H9 (cell line): ENCODE measurements at regions not wholly inside any gene's neighbourhood (a gene's known extent, or its start where the extent isn't known, plus 50 kb on each side); places are given as distances from the start of the nearest gene placed in this dataset.

Experiments used
- DNase-seq: peaks from one replicate; pipeline ENCODE4 v3.0.0-alpha.2; 2017
- H2AFZ ChIP-seq: one replicate; pipeline ENCODE4 v1.6.1; 2013; ENCODE audit warnings: mild to moderate bottlenecking, low read length, control low read depth, moderate library complexity
- H2AK5ac ChIP-seq: 2 replicates; pipeline ENCODE4 v1.6.1; 2013; ENCODE audit warnings: low read length, control low read depth, mixed read lengths; ENCODE audit not compliant: insufficient read length
- H2BK120ac ChIP-seq: one replicate; pipeline ENCODE4 v1.6.1; 2013; ENCODE audit warnings: low read depth, mild to moderate bottlenecking, low read length, control low read depth, inconsistent platforms; ENCODE audit not compliant: poor library complexity, severe bottlenecking
- H2BK12ac ChIP-seq: 2 replicates; pipeline ENCODE4 v1.6.1; 2013; ENCODE audit warnings: low read length, control low read depth, mixed read lengths, low read depth; ENCODE audit not compliant: insufficient read length
- H2BK15ac ChIP-seq: 2 replicates; pipeline ENCODE4 v1.6.1; 2013; ENCODE audit warnings: low read depth, low read length, control low read depth
- H2BK20ac ChIP-seq: one replicate; pipeline ENCODE4 v1.6.1; 2013; ENCODE audit warnings: low read depth, mild to moderate bottlenecking, low read length, control low read depth, inconsistent platforms; ENCODE audit not compliant: poor library complexity, severe bottlenecking
- H2BK5ac ChIP-seq: 2 replicates; pipeline ENCODE4 v1.6.1; 2013; ENCODE audit warnings: low read length, control low read depth, mixed read lengths; ENCODE audit not compliant: insufficient read length
- H3K14ac ChIP-seq: 2 replicates; pipeline ENCODE4 v1.6.1; 2013; ENCODE audit warnings: low read length, control low read depth; ENCODE audit not compliant: insufficient read depth
- H3K18ac ChIP-seq: 2 replicates; pipeline ENCODE4 v1.6.1; 2013; ENCODE audit warnings: low read depth, mild to moderate bottlenecking, mixed read lengths, low read length, control low read depth; ENCODE audit not compliant: insufficient read length
- H3K23ac ChIP-seq: 2 replicates; pipeline ENCODE4 v1.6.1; 2013; ENCODE audit warnings: low read length, control low read depth, mixed read lengths, low read depth; ENCODE audit not compliant: insufficient read length
- H3K23me2 ChIP-seq: 2 replicates; pipeline ENCODE4 v1.6.1; 2013; ENCODE audit warnings: low read depth, mild to moderate bottlenecking, mixed read lengths, low read length, control low read depth; ENCODE audit not compliant: insufficient read length, poor library complexity, severe bottlenecking
- H3K27ac ChIP-seq: 2 replicates; pipeline ENCODE4 v1.5.1; 2013; ENCODE audit warnings: low read length, control low read depth, mixed read lengths, low read depth; ENCODE audit not compliant: insufficient read length
- H3K27me3 ChIP-seq: 2 replicates; pipeline ENCODE4 v1.6.1; 2013; ENCODE audit warnings: low read length, control low read depth, inconsistent platforms; ENCODE audit not compliant: insufficient read depth
- H3K4ac ChIP-seq: 2 replicates; pipeline ENCODE4 v1.6.1; 2013; ENCODE audit warnings: low read depth, mild to moderate bottlenecking, control low read depth, inconsistent platforms, low read length, moderate library complexity
- H3K4me1 ChIP-seq: 2 replicates; pipeline ENCODE4 v1.6.1; 2013; ENCODE audit warnings: low read length, control low read depth, inconsistent platforms; ENCODE audit not compliant: insufficient read depth
- H3K4me2 ChIP-seq: 2 replicates; pipeline ENCODE4 v1.6.1; 2013; ENCODE audit warnings: low read length, control low read depth, mixed read lengths; ENCODE audit not compliant: insufficient read length, insufficient read depth
- H3K56ac ChIP-seq: 2 replicates; pipeline ENCODE4 v1.6.1; 2013; ENCODE audit warnings: low read depth, mild to moderate bottlenecking, mixed read lengths, low read length, control low read depth; ENCODE audit not compliant: insufficient read length
- H3K79me1 ChIP-seq: 2 replicates; pipeline ENCODE4 v1.6.1; 2013; ENCODE audit warnings: low read depth, mild to moderate bottlenecking, moderate library complexity, low read length, control low read depth, inconsistent platforms; ENCODE audit not compliant: insufficient read depth, poor library complexity, severe bottlenecking
- H3K79me2 ChIP-seq: 2 replicates; pipeline ENCODE4 v1.6.1; 2013; ENCODE audit warnings: low read length, control low read depth, inconsistent platforms; ENCODE audit not compliant: insufficient read depth
- H3K9ac ChIP-seq: 2 replicates; pipeline ENCODE4 v1.6.1; 2013; ENCODE audit warnings: low read length, control low read depth, mixed read lengths; ENCODE audit not compliant: insufficient read length; ENCODE audit errors: extremely low read depth
- H3K9me3 ChIP-seq: one replicate; pipeline ENCODE4 v1.6.1; 2013; ENCODE audit warnings: low read depth, low read length, inconsistent platforms; ENCODE audit not compliant: control insufficient read depth
- H3T11ph ChIP-seq: one replicate; pipeline ENCODE4 v1.6.1; 2013; ENCODE audit warnings: mild to moderate bottlenecking, low read length, control low read depth, inconsistent platforms
- H4K20me1 ChIP-seq: one replicate; pipeline ENCODE4 v1.6.1; 2013; ENCODE audit not compliant: control insufficient read depth, insufficient read length, insufficient read depth
- H4K5ac ChIP-seq: 2 replicates; pipeline ENCODE4 v1.6.1; 2013; ENCODE audit warnings: low read depth, mild to moderate bottlenecking, mixed read lengths, low read length, control low read depth; ENCODE audit not compliant: insufficient read length
- H4K8ac ChIP-seq: replicated peaks from 2 replicates; pipeline ENCODE4 v1.6.1; 2013; ENCODE audit warnings: low read length, control low read depth, mixed read lengths, low read depth; ENCODE audit not compliant: insufficient read length
- H4K91ac ChIP-seq: 2 replicates; pipeline ENCODE4 v1.6.1; 2013; ENCODE audit warnings: low read depth, mild to moderate bottlenecking, moderate library complexity, mixed read lengths, low read length, control low read depth; ENCODE audit not compliant: insufficient read length
- H3K27ac Mint-ChIP-seq, 3 experiments: 2 replicates in 2 of 3; 3 replicates in 1 of 3; pipeline ENCODE4 v1.8.0; 2020 to 2021; ENCODE audit warnings: mixed read lengths in 3 of 3, mild to moderate bottlenecking in 1 of 3, moderate library complexity in 1 of 3
- H3K27me3 Mint-ChIP-seq: 2 replicates; pipeline ENCODE4 v1.8.0; 2021; ENCODE audit warnings: low read depth, mild to moderate bottlenecking, moderate library complexity, mixed read lengths
- H3K36me3 Mint-ChIP-seq, 3 experiments: 2 replicates in 2 of 3; 3 replicates in 1 of 3; pipeline ENCODE4 v1.8.0; 2020 to 2021; ENCODE audit warnings: low read depth in 3 of 3, mixed read lengths in 3 of 3; ENCODE audit not compliant: insufficient read depth in 1 of 3
- H3K4me1 Mint-ChIP-seq, 2 experiments: 2 replicates each; pipeline ENCODE4 v1.8.0; 2020; ENCODE audit warnings: mixed read lengths in 2 of 2
- H3K4me3 Mint-ChIP-seq, 2 experiments: 2 replicates in 1 of 2; 3 replicates in 1 of 2; pipeline ENCODE4 v1.8.0; 2020 to 2021; ENCODE audit warnings: mild to moderate bottlenecking in 2 of 2, mixed read lengths in 2 of 2, moderate library complexity in 1 of 2
- H3K9me3 Mint-ChIP-seq, 2 experiments: 2 replicates in 1 of 2; 3 replicates in 1 of 2; pipeline ENCODE4 v1.8.0; 2020; ENCODE audit warnings: mild to moderate bottlenecking in 2 of 2, mixed read lengths in 2 of 2, moderate library complexity in 1 of 2
- WGBS: extraction: QIAGEN DNeasy Blood & Tissue Kit; methylation state at CpG from one replicate; pipeline ENCODE4 v1.1.7; 2013; ENCODE audit warnings: missing lambda C conversion rate, low lambda C conversion rate, mixed read lengths; ENCODE audit not compliant: insufficient read length; ENCODE audit errors: extremely low coverage; 5-methylcytosine and 5-hydroxymethylcytosine counted together
- TF ChIP-seq, protein P1 (sequence below): fragments of 200-600 bp; sonication (generic); conservative IDR thresholded peaks from 3 replicates; pipeline ENCODE4 v1.8.0; 2021; ENCODE audit warnings: antibody characterized with exemption, mild to moderate bottlenecking

DNA sequence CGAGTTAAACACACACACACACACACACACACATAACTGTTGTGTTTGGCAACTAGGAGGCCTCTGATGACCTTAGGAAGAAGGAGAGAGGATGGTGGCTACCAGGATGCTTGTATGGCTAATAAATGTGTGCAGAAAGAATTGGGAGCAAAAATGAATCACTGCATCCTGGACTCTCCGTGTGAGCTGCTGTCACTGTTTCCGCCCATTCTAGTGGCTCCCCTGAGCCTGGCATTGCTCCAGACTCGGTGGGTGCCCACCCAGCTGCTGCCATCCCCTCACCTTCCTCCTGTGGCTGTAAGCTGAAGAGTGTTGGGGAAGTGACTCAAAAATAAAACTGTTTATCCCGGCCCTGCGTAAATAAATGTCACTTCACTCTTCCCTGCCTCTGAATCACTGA is 149.5 kb upstream of the MINDY3 start:
- H4K91ac ChIP-seq, result no peak overlapping the region
- no CpG with 5 or more reads among the region's 6 CpGs for WGBS
- no peak overlapping the region for H2BK20ac ChIP-seq
- TF ChIP-seq, protein P1, sequence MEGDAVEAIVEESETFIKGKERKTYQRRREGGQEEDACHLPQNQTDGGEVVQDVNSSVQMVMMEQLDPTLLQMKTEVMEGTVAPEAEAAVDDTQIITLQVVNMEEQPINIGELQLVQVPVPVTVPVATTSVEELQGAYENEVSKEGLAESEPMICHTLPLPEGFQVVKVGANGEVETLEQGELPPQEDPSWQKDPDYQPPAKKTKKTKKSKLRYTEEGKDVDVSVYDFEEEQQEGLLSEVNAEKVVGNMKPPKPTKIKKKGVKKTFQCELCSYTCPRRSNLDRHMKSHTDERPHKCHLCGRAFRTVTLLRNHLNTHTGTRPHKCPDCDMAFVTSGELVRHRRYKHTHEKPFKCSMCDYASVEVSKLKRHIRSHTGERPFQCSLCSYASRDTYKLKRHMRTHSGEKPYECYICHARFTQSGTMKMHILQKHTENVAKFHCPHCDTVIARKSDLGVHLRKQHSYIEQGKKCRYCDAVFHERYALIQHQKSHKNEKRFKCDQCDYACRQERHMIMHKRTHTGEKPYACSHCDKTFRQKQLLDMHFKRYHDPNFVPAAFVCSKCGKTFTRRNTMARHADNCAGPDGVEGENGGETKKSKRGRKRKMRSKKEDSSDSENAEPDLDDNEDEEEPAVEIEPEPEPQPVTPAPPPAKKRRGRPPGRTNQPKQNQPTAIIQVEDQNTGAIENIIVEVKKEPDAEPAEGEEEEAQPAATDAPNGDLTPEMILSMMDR, result no peak
- H2BK15ac ChIP-seq, result no peak overlapping the region
- H4K20me1 ChIP-seq, result no peaks in the 10 kb centered on the region
- Mint-ChIP-seq H3K4me1 (peaks cover 6 to 7% of the 10 kb centered on the region in 2 experiments), H3K27me3 (no peaks in the 10 kb centered on the region), H3K4me3 (no peak overlapping the region), H3K9me3 (peaks cover 5 to 8% of the 10 kb centered on the region in 2 experiments; a peak in 4 of 5 replicates), H3K27ac (no peak overlapping the region), H3K36me3 (peaks cover 0 to 3% (median 1%) of the 10 kb centered on the region in 3 experiments; a peak in 2 of 7 replicates)
- no peak overlapping the region for H2BK5ac ChIP-seq
- H3K14ac ChIP-seq, result no peak overlapping the region
- no peak overlapping the region for H2BK120ac ChIP-seq
- H3K79me1 ChIP-seq, result no peaks in the 10 kb centered on the region
- no peak overlapping the region for H4K8ac ChIP-seq
- DNase-seq, result no peak
- no peak overlapping the region for H3K23ac ChIP-seq
- H3K9ac ChIP-seq, result no peak overlapping the region
- H3K18ac ChIP-seq, result no peak overlapping the region
- H3K4ac ChIP-seq, result no peak overlapping the region
- H2AFZ ChIP-seq, result no peak overlapping the region
- no peak overlapping the region for H4K5ac ChIP-seq
- peaks cover 2% of the 10 kb centered on the region; the same call in 1 of the 2 replicates for H3K4me1 ChIP-seq
- H2AK5ac ChIP-seq, result no peak overlapping the region
- H3K4me2 ChIP-seq, result no peak overlapping the region
- H2BK12ac ChIP-seq, result no peak overlapping the region
- no peaks in the 10 kb centered on the region for H3K23me2 ChIP-seq
- H3T11ph ChIP-seq, result no peak overlapping the region
- H3K27me3 ChIP-seq, result no peaks in the 10 kb centered on the region
- H3K9me3 ChIP-seq, result no peaks in the 10 kb centered on the region
- H3K56ac ChIP-seq, result no peak overlapping the region
- H3K27ac ChIP-seq, result no peak overlapping the region
- no peaks in the 10 kb centered on the region for H3K79me2 ChIP-seq
